ENCODE measurements at regions not wholly inside any gene's neighbourhood (a gene's known extent, or its start where the extent isn't known, plus 50 kb on each side); places are given as distances from the start of the nearest gene placed in this dataset.
"Not testable (repeated sequence)": the region's sequence is repeated elsewhere in the genome, so short reads cannot be mapped to it uniquely, and the experiment has no call there.

GRCh38 chr2:176794392-176794791 is 418.2 kb upstream of the HNRNPA3 start:
- H3K36me3 Mint-ChIP-seq: no peaks in the 10 kb centered on the region
- H3K4me3 Mint-ChIP-seq: no peak overlapping the region
- no peak for ATAC-seq
- H3K27ac Mint-ChIP-seq: no peak overlapping the region
- H3K4me1 Mint-ChIP-seq: no peaks in the 10 kb centered on the region
- peaks cover 24% of the 10 kb centered on the region for H3K27me3 Mint-ChIP-seq
- H3K9me3 Mint-ChIP-seq: no peaks in the 10 kb centered on the region

- H3K27me3 Mint-ChIP-seq: peaks cover 16% of the 10 kb centered on the region
- H3K4me3 Mint-ChIP-seq: no peak overlapping the region
- H3K36me3 Mint-ChIP-seq: no peaks in the 10 kb centered on the region
- no peak for ATAC-seq
- no peaks in the 10 kb centered on the region for H3K9me3 Mint-ChIP-seq
- no peaks in the 10 kb centered on the region for H3K4me1 Mint-ChIP-seq
- H3K27ac Mint-ChIP-seq: no peak overlapping the region
Measured at GRCh38 chr2:176795823-176796222, 416.8 kb upstream of the HNRNPA3 start.

GRCh38 chr2:176796677-176797076 is 415.9 kb upstream of the HNRNPA3 start:
- H3K27ac Mint-ChIP-seq, ATAC-seq, H3K4me1 Mint-ChIP-seq, H3K9me3 Mint-ChIP-seq, H3K36me3 Mint-ChIP-seq, H3K27me3 Mint-ChIP-seq, H3K4me3 Mint-ChIP-seq: not testable (repeated sequence)

GRCh38 chr2:176804392-176804791 is 408.2 kb upstream of the HNRNPA3 start:
- no peak overlapping the region for H3K4me3 Mint-ChIP-seq
- no peaks in the 10 kb centered on the region for H3K4me1 Mint-ChIP-seq
- ATAC-seq: no peak
- H3K27ac Mint-ChIP-seq: no peak overlapping the region
- H3K36me3 Mint-ChIP-seq: no peaks in the 10 kb centered on the region
- H3K27me3 Mint-ChIP-seq: no peaks in the 10 kb centered on the region
- H3K9me3 Mint-ChIP-seq: no peaks in the 10 kb centered on the region

GRCh38 chr2:176805345-176805744 is 407.2 kb upstream of the HNRNPA3 start:
- ATAC-seq: no peak
- H3K4me3 Mint-ChIP-seq: no peak overlapping the region
- H3K9me3 Mint-ChIP-seq: no peaks in the 10 kb centered on the region
- H3K27ac Mint-ChIP-seq: no peak overlapping the region
- H3K4me1 Mint-ChIP-seq: no peaks in the 10 kb centered on the region
- no peaks in the 10 kb centered on the region for H3K27me3 Mint-ChIP-seq
- H3K36me3 Mint-ChIP-seq: no peaks in the 10 kb centered on the region

GRCh38 chr2:176812246-176812775 is 400.3 kb upstream of the HNRNPA3 start:
- ATAC-seq: no peak
- peaks cover 9% of the 10 kb centered on the region for H3K27me3 Mint-ChIP-seq
- H3K4me3 Mint-ChIP-seq: no peak overlapping the region
- H3K9me3 Mint-ChIP-seq: no peaks in the 10 kb centered on the region
- H3K27ac Mint-ChIP-seq: no peak overlapping the region
- H3K4me1 Mint-ChIP-seq: no peaks in the 10 kb centered on the region
- no peaks in the 10 kb centered on the region for H3K36me3 Mint-ChIP-seq

GRCh38 chr2:176813156-176813555 is 399.4 kb upstream of the HNRNPA3 start:
- H3K27me3 Mint-ChIP-seq: peaks cover 9% of the 10 kb centered on the region
- no peak overlapping the region for H3K4me3 Mint-ChIP-seq
- H3K4me1 Mint-ChIP-seq: no peaks in the 10 kb centered on the region
- H3K36me3 Mint-ChIP-seq: no peaks in the 10 kb centered on the region
- H3K9me3 Mint-ChIP-seq: no peaks in the 10 kb centered on the region
- H3K27ac Mint-ChIP-seq: no peak overlapping the region
- ATAC-seq: no peak

- Mint-ChIP-seq H3K4me1 (no peaks in the 10 kb centered on the region), H3K36me3 (no peaks in the 10 kb centered on the region), H3K27me3 (peaks cover 9% of the 10 kb centered on the region), H3K9me3 (no peaks in the 10 kb centered on the region), H3K27ac (no peak overlapping the region), H3K4me3 (no peak overlapping the region)
- ATAC-seq: no peak
Measured at GRCh38 chr2:176813621-176814049, 399.0 kb upstream of the HNRNPA3 start.

- Mint-ChIP-seq H3K27me3 (peaks cover 9% of the 10 kb centered on the region), H3K4me1 (no peaks in the 10 kb centered on the region), H3K27ac (no peak overlapping the region), H3K4me3 (no peak overlapping the region), H3K9me3 (no peaks in the 10 kb centered on the region), H3K36me3 (no peaks in the 10 kb centered on the region)
- no peak for ATAC-seq
Measured at GRCh38 chr2:176814274-176814673, 398.3 kb upstream of the HNRNPA3 start.

GRCh38 chr2:176814740-176815367 is 397.7 kb upstream of the HNRNPA3 start:
- H3K9me3 Mint-ChIP-seq: no peaks in the 10 kb centered on the region
- no peaks in the 10 kb centered on the region for H3K4me1 Mint-ChIP-seq
- H3K27me3 Mint-ChIP-seq: peaks cover 9% of the 10 kb centered on the region
- H3K4me3 Mint-ChIP-seq: no peak overlapping the region
- no peak overlapping the region for H3K27ac Mint-ChIP-seq
- H3K36me3 Mint-ChIP-seq: no peaks in the 10 kb centered on the region
- ATAC-seq: no peak

- Mint-ChIP-seq H3K27ac (no peak overlapping the region), H3K9me3 (no peaks in the 10 kb centered on the region), H3K36me3 (no peaks in the 10 kb centered on the region), H3K4me1 (no peaks in the 10 kb centered on the region), H3K27me3 (peaks cover 9% of the 10 kb centered on the region), H3K4me3 (no peak overlapping the region)
- ATAC-seq: no peak
Measured at GRCh38 chr2:176817061-176817565, 395.5 kb upstream of the HNRNPA3 start.

GRCh38 chr2:176818076-176818475 is 394.5 kb upstream of the HNRNPA3 start:
- ATAC-seq: no peak
- no peak overlapping the region for H3K27ac Mint-ChIP-seq
- H3K4me3 Mint-ChIP-seq: no peak overlapping the region
- H3K4me1 Mint-ChIP-seq: no peaks in the 10 kb centered on the region
- H3K9me3 Mint-ChIP-seq: no peaks in the 10 kb centered on the region
- no peaks in the 10 kb centered on the region for H3K36me3 Mint-ChIP-seq
- peaks cover 9% of the 10 kb centered on the region for H3K27me3 Mint-ChIP-seq

GRCh38 chr2:176818617-176819016 is 394.0 kb upstream of the HNRNPA3 start:
- no peaks in the 10 kb centered on the region for H3K36me3 Mint-ChIP-seq
- H3K27ac Mint-ChIP-seq: no peak overlapping the region
- ATAC-seq: no peak
- no peaks in the 10 kb centered on the region for H3K9me3 Mint-ChIP-seq
- no peaks in the 10 kb centered on the region for H3K4me1 Mint-ChIP-seq
- no peak overlapping the region for H3K4me3 Mint-ChIP-seq
- peaks cover 13% of the 10 kb centered on the region for H3K27me3 Mint-ChIP-seq

- H3K4me3 Mint-ChIP-seq: no peak overlapping the region
- peaks cover 20% of the 10 kb centered on the region for H3K27me3 Mint-ChIP-seq
- H3K36me3 Mint-ChIP-seq: no peaks in the 10 kb centered on the region
- H3K27ac Mint-ChIP-seq: no peak overlapping the region
- no peaks in the 10 kb centered on the region for H3K4me1 Mint-ChIP-seq
- no peaks in the 10 kb centered on the region for H3K9me3 Mint-ChIP-seq
- no peak for ATAC-seq
Measured at GRCh38 chr2:176819306-176819705, 393.3 kb upstream of the HNRNPA3 start.

GRCh38 chr2:176820371-176820932 is 392.1 kb upstream of the HNRNPA3 start:
- Mint-ChIP-seq H3K27me3 (peaks cover 17% of the 10 kb centered on the region), H3K27ac (no peak overlapping the region), H3K4me1 (no peaks in the 10 kb centered on the region), H3K4me3 (no peak overlapping the region), H3K9me3 (no peaks in the 10 kb centered on the region), H3K36me3 (no peaks in the 10 kb centered on the region)
- no peak for ATAC-seq

- Mint-ChIP-seq H3K36me3 (no peaks in the 10 kb centered on the region), H3K4me3 (no peak overlapping the region), H3K27me3 (peaks cover 15% of the 10 kb centered on the region), H3K9me3 (no peaks in the 10 kb centered on the region), H3K4me1 (no peaks in the 10 kb centered on the region), H3K27ac (no peak overlapping the region)
- no peak for ATAC-seq
Measured at GRCh38 chr2:176821350-176821749, 391.2 kb upstream of the HNRNPA3 start.
